IMR-90 (cell line): ENCODE measurements at regions not wholly inside any gene's neighbourhood (a gene's known extent, or its start where the extent isn't known, plus 50 kb on each side); places are given as distances from the start of the nearest gene placed in this dataset.

ENCODE experiments used
- ATAC-seq: fragments of 200-7000 bp; cut with Tn5 transposase; 2 replicates; pipeline ENCODE4 v1.9.1; 2020; ENCODE audit warnings: low read depth, mild to moderate bottlenecking, moderate library complexity
- BruUV-seq: library from RNA; stranded (reverse); fragments of 400-500 nt; replicated peaks from 2 replicates; lab custom pipeline; 2021; lab: Mats Ljungman, UMichigan
- CTCF ChIA-PET: fragments of 300-600 bp; formaldehyde crosslinking; extraction: SDS; loops from one replicate; lab custom pipeline; 2021; ENCODE audit warnings: antibody characterized with exemption; lab: Yijun Ruan, JAX
- POLR2A ChIA-PET: fragments of 300-600 bp; sonication (Branson Sonifier 250); formaldehyde crosslinking; loops from one replicate; lab custom pipeline; 2022; ENCODE audit warnings: antibody characterized with exemption; ENCODE audit not compliant: unreplicated experiment; lab: Charles Lee
- DNase-seq: peaks from one replicate; pipeline ENCODE4 v3.0.0; 2013
- H2AFZ ChIP-seq: replicated peaks from 2 replicates; pipeline ENCODE3; 2013; ENCODE audit warnings: low read length, mild to moderate bottlenecking; ENCODE audit not compliant: poor library complexity
- H2AK5ac ChIP-seq: 2 replicates; pipeline ENCODE4 v1.6.1; 2013; ENCODE audit warnings: low read depth, low read length, inconsistent platforms
- H2AK9ac ChIP-seq: replicated peaks from 2 replicates; pipeline ENCODE3; 2013; ENCODE audit warnings: mild to moderate bottlenecking, low read depth, low read length, moderate library complexity; ENCODE audit not compliant: poor library complexity
- H2BK120ac ChIP-seq: 2 replicates; pipeline ENCODE4 v1.6.1; 2013; ENCODE audit warnings: low read depth, low read length, inconsistent platforms
- H2BK15ac ChIP-seq: 3 replicates; pipeline ENCODE4 v1.6.1; 2013; ENCODE audit warnings: low read depth, low read length, inconsistent platforms
- H2BK20ac ChIP-seq: 2 replicates; pipeline ENCODE4 v1.6.1; 2013; ENCODE audit warnings: low read depth, mild to moderate bottlenecking, inconsistent platforms, low read length, moderate library complexity
- H2BK5ac ChIP-seq: 2 replicates; pipeline ENCODE4 v1.6.1; 2013; ENCODE audit warnings: mild to moderate bottlenecking, low read depth, low read length, inconsistent platforms; ENCODE audit not compliant: poor library complexity, severe bottlenecking
- H3K14ac ChIP-seq: replicated peaks from 2 replicates; pipeline ENCODE4 v1.6.1; 2013; ENCODE audit warnings: low read depth, low read length, inconsistent platforms
- H3K18ac ChIP-seq: 2 replicates; pipeline ENCODE4 v1.6.1; 2013; ENCODE audit warnings: low read depth, low read length, control low read depth
- H3K23ac ChIP-seq: 2 replicates; pipeline ENCODE4 v1.6.1; 2013; ENCODE audit warnings: low read depth, low read length, inconsistent platforms
- H3K27ac ChIP-seq: 2 replicates; pipeline ENCODE4 v1.5.1; 2013; ENCODE audit warnings: mild to moderate bottlenecking, control low read depth, low read length; ENCODE audit not compliant: insufficient read depth
- H3K27me3 ChIP-seq: 2 replicates; pipeline ENCODE4 v1.6.1; 2013; ENCODE audit warnings: low read length; ENCODE audit not compliant: control insufficient read depth, insufficient read depth
- H3K36me3 ChIP-seq: 2 replicates; pipeline ENCODE4 v1.6.1; 2013; ENCODE audit warnings: low read length, mixed read lengths; ENCODE audit not compliant: control insufficient read depth, insufficient read depth
- H3K4ac ChIP-seq: 2 replicates; pipeline ENCODE4 v1.6.1; 2013; ENCODE audit warnings: low read depth, low read length, inconsistent platforms
- H3K4me1 ChIP-seq: 2 replicates; pipeline ENCODE4 v1.6.1; 2013; ENCODE audit warnings: low read length, mixed read lengths; ENCODE audit not compliant: control insufficient read depth, insufficient read depth
- H3K4me2 ChIP-seq: 2 replicates; pipeline ENCODE4 v1.6.1; 2013; ENCODE audit warnings: low read depth, mild to moderate bottlenecking, control low read depth, low read length, moderate library complexity
- H3K4me3 ChIP-seq: 2 replicates; pipeline ENCODE4 v1.5.1; 2013; ENCODE audit warnings: low read depth, mild to moderate bottlenecking, control low read depth, low read length, moderate library complexity; ENCODE audit not compliant: insufficient read depth
- H3K56ac ChIP-seq: 2 replicates; pipeline ENCODE4 v1.6.1; 2013; ENCODE audit warnings: low read length, inconsistent platforms; ENCODE audit not compliant: insufficient read depth; ENCODE audit errors: extremely low read depth
- H3K79me1 ChIP-seq, 2 experiments: 2 replicates each; pipeline ENCODE4 v1.6.1; 2013; ENCODE audit warnings: low read length in 2 of 2, inconsistent platforms in 1 of 2, low read depth in 1 of 2
- H3K9ac ChIP-seq: 2 replicates; pipeline ENCODE4 v1.6.1; 2013; ENCODE audit warnings: low read depth, low read length, control low read depth
- H3K9me1 ChIP-seq: 2 replicates; pipeline ENCODE4 v1.6.1; 2013; ENCODE audit warnings: low read length, inconsistent platforms; ENCODE audit not compliant: insufficient read depth
- H3K9me3 ChIP-seq: 2 replicates; pipeline ENCODE4 v1.6.1; 2013; ENCODE audit warnings: low read length; ENCODE audit not compliant: control insufficient read depth, insufficient read depth
- H4K20me1 ChIP-seq: 2 replicates; pipeline ENCODE4 v1.6.1; 2013; ENCODE audit warnings: low read length, inconsistent platforms; ENCODE audit not compliant: insufficient read depth
- H4K5ac ChIP-seq: 2 replicates; pipeline ENCODE4 v1.6.1; 2013; ENCODE audit warnings: mild to moderate bottlenecking, low read depth, low read length, control low read depth
- H4K8ac ChIP-seq, 2 experiments: 2 replicates each; pipeline ENCODE4 v1.6.1; 2013; ENCODE audit warnings: low read depth in 2 of 2, low read length in 2 of 2, control low read depth in 1 of 2, inconsistent platforms in 1 of 2
- H4K91ac ChIP-seq: 2 replicates; pipeline ENCODE4 v1.6.1; 2013; ENCODE audit warnings: low read depth, low read length, inconsistent platforms; ENCODE audit not compliant: insufficient read depth
- BHLHE40 ChIP-seq: fragments of 150-350 bp; IDR thresholded peaks from 2 replicates; pipeline ENCODE4 v1.6.1; 2016; ENCODE audit warnings: mild to moderate bottlenecking, low read depth, low read length
- CEBPB ChIP-seq: IDR thresholded peaks from 2 replicates; pipeline ENCODE4 v1.6.1; 2012; ENCODE audit warnings: low read depth, low read length, improper control_type of control experiment
- CHD1 ChIP-seq: IDR thresholded peaks from 2 replicates; pipeline ENCODE4 v1.6.1; 2012; ENCODE audit warnings: low read depth, low read length, improper control_type of control experiment
- CTCF ChIP-seq: conservative IDR thresholded peaks from 2 replicates; pipeline ENCODE4 v1.5.1; 2012; ENCODE audit warnings: mild to moderate bottlenecking, low read depth, low read length, improper control_type of control experiment
- MAFK ChIP-seq: IDR thresholded peaks from 2 replicates; pipeline ENCODE4 v1.6.1; 2012; ENCODE audit warnings: low read depth, low read length, improper control_type of control experiment
- MXI1 ChIP-seq: IDR thresholded peaks from 2 replicates; pipeline ENCODE4 v1.6.1; 2012; ENCODE audit warnings: low read depth, mild to moderate bottlenecking, low read length, moderate library complexity, borderline replicate concordance
- NFE2L2 ChIP-seq: fragments of 150-350 bp; IDR thresholded peaks from 2 replicates; pipeline ENCODE4 v1.6.1; 2016; ENCODE audit warnings: low read depth, mild to moderate bottlenecking, low read length
- POLR2A ChIP-seq: IDR thresholded peaks from 2 replicates; pipeline ENCODE4 v1.6.1; 2012; ENCODE audit warnings: mild to moderate bottlenecking, low read depth, low read length
- RAD21 ChIP-seq: IDR thresholded peaks from 2 replicates; pipeline ENCODE4 v1.6.1; 2012; ENCODE audit warnings: low read length, improper control_type of control experiment
- RCOR1 ChIP-seq: IDR thresholded peaks from 2 replicates; pipeline ENCODE4 v1.6.1; 2012; ENCODE audit warnings: mild to moderate bottlenecking, low read length, improper control_type of control experiment; ENCODE audit not compliant: insufficient replicate concordance
- RFX5 ChIP-seq: IDR thresholded peaks from 2 replicates; pipeline ENCODE4 v1.8.0; 2012; ENCODE audit warnings: low read depth, mild to moderate bottlenecking, low read length, moderate library complexity
- SMC3 ChIP-seq: fragments of 150-350 bp; IDR thresholded peaks from 2 replicates; pipeline ENCODE4 v1.6.1; 2016; ENCODE audit warnings: low read depth, mild to moderate bottlenecking, antibody characterized with exemption, low read length, moderate library complexity
- USF2 ChIP-seq: fragments of 150-350 bp; IDR thresholded peaks from 2 replicates; pipeline ENCODE4 v1.6.1; 2017; ENCODE audit warnings: mild to moderate bottlenecking, antibody characterized with exemption, low read length, low read depth
- WGBS, 2 experiments: methylation state at CpG; one replicate each; pipeline versions ENCODE4 v1.1.5 to v1.1.7; 2013; ENCODE audit warnings: missing lambda C conversion rate in 2 of 2; ENCODE audit not compliant: insufficient read length in 1 of 2; ENCODE audit errors: extremely low coverage in 2 of 2; 5-methylcytosine and 5-hydroxymethylcytosine counted together
- dilution Hi-C: fragments of 300-500 bp; cut with HindIII; formaldehyde crosslinking; loops from one replicate; pipeline ENCODE4 v1.14.3; 2018; ENCODE audit warnings: low sequenced_read_pairs; ENCODE audit not compliant: unreplicated experiment
- in situ Hi-C: fragments of 300-500 bp; cut with MboI; formaldehyde crosslinking; loops from 3 replicates; pipeline ENCODE4 v1.14.3; 2019; ENCODE audit warnings: low sequenced_read_pairs, inconsistent platforms, mixed read lengths
- intact Hi-C: fragments of 100-400 bp; cut with micrococcal nuclease; formaldehyde crosslinking; loops from 2 replicates; pipeline ENCODE4 v1.10.0; 2022
- TF ChIP-seq, protein P1 (sequence below): fragments of 150-350 bp; IDR thresholded peaks from 2 replicates; pipeline ENCODE4 v1.6.1; 2016; ENCODE audit warnings: low read depth, mild to moderate bottlenecking, low read length, moderate library complexity, borderline replicate concordance

- CTCF ChIA-PET = no interaction called here
- dilution Hi-C loops = no loop called here
- WGBS, 2 experiments = no CpG with 5 or more reads among the region's 1 CpG
These were observed 165.1 kb upstream of the IRS2 start for GRCh38 chr13:109951491-109951890.

More at GRCh38 chr13:109951491-109951890, 165.1 kb upstream of the IRS2 start:
- Histone ChIP-seq H3K36me3 (no peaks in the 10 kb centered on the region), H3K4ac (no peak overlapping the region), H4K91ac (no peak overlapping the region), H4K8ac (no peak overlapping the region), H3K4me1 (peaks cover 4% of the 10 kb centered on the region), H3K18ac (no peak overlapping the region), H2BK15ac (no peak overlapping the region), H3K23ac (no peak overlapping the region), H3K79me1 (no peaks in the 10 kb centered on the region), H3K14ac (no peak overlapping the region), H3K9me1 (no peaks in the 10 kb centered on the region), H3K4me2 (no peak overlapping the region), H2AK5ac (no peak overlapping the region), H3K56ac (no peak overlapping the region), H2AFZ (no peak overlapping the region), H2BK120ac (no peak overlapping the region), H4K5ac (no peak overlapping the region), H3K27me3 (no peaks in the 10 kb centered on the region), H3K9me3 (peaks cover 2% of the 10 kb centered on the region), H3K4me3 (no peak overlapping the region), H4K20me1 (no peaks in the 10 kb centered on the region), H2BK5ac (no peak overlapping the region), H2AK9ac (no peak overlapping the region), H3K27ac (no peak overlapping the region), H2BK20ac (no peak overlapping the region), H3K9ac (no peak overlapping the region)
- no TSS peak for BruUV-seq
- in situ Hi-C loops (no loop called here), intact Hi-C loops (no loop called here)
- DNase-seq = no peak
- no peak for ATAC-seq
- POLR2A ChIA-PET = no interaction called here
- no peak for TF ChIP-seq CEBPB
- no peak for TF ChIP-seq NFE2L2
- TF ChIP-seq, protein P1, sequence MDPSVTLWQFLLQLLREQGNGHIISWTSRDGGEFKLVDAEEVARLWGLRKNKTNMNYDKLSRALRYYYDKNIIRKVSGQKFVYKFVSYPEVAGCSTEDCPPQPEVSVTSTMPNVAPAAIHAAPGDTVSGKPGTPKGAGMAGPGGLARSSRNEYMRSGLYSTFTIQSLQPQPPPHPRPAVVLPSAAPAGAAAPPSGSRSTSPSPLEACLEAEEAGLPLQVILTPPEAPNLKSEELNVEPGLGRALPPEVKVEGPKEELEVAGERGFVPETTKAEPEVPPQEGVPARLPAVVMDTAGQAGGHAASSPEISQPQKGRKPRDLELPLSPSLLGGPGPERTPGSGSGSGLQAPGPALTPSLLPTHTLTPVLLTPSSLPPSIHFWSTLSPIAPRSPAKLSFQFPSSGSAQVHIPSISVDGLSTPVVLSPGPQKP = no peak
- no peak for TF ChIP-seq SMC3
- no peak for TF ChIP-seq POLR2A
- no peak for TF ChIP-seq RCOR1
- TF ChIP-seq RAD21 = no peak
- TF ChIP-seq RFX5 = no peak
- no peak for TF ChIP-seq USF2
- no peak for TF ChIP-seq BHLHE40
- TF ChIP-seq CHD1 = no peak
- TF ChIP-seq CTCF = no peak
- TF ChIP-seq MAFK = no peak
- TF ChIP-seq MXI1 = no peak
